GM18951 (cell line): ENCODE measurements at regions not wholly inside any gene's neighbourhood (a gene's known extent, or its start where the extent isn't known, plus 50 kb on each side); places are given as distances from the start of the nearest gene placed in this dataset.

Experiments
- POLR2A ChIP-seq: IDR thresholded peaks from 4 replicates; pipeline ENCODE4 v1.6.1; 2011; ENCODE audit warnings: mild to moderate bottlenecking; ENCODE audit not compliant: insufficient read length, insufficient read depth; ENCODE audit errors: extremely low read depth
- in situ Hi-C: fragments of 300-500 bp; cut with MboI; formaldehyde crosslinking; loops from one replicate; pipeline ENCODE4 v1.12.0; 2022; ENCODE audit warnings: low sequenced_read_pairs, mixed read lengths, inconsistent platforms; ENCODE audit not compliant: unreplicated experiment

DNA sequence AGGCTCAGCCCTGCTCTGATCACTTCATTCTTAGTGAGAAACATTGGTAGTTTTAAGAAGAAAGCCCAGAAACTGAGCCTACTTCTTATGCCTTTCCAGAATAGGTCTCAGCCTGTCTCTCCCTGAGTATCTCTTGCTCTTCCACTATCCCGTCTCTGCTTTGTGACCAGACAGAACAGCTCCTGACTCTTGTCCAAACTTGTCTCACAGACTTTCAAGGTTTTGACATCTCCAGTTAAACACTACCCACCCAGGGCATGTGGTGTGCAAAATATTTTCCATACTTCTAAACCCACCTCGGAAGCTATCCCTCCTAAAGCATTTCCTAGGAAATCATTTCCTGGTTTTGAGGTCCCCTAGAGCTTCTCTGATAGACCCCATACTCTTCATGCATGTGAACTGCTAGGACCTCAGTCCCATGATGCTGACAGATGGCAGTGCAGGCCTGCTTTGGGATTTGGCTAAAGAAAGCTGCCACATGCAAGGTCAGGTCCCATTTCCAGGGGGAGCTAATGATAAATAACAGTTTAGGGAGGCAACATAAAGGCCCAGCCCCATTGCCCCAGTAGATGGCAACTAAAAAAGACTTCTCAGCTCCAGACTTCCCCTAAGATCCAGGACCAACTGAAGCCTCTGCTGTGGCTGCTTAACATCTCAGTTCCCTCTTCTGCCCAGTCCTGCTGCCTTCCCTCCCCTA lies 211.5 kb downstream of the MED10 start:
- in situ Hi-C loops, result no loop called here
- no peak for TF ChIP-seq POLR2A

DNA sequence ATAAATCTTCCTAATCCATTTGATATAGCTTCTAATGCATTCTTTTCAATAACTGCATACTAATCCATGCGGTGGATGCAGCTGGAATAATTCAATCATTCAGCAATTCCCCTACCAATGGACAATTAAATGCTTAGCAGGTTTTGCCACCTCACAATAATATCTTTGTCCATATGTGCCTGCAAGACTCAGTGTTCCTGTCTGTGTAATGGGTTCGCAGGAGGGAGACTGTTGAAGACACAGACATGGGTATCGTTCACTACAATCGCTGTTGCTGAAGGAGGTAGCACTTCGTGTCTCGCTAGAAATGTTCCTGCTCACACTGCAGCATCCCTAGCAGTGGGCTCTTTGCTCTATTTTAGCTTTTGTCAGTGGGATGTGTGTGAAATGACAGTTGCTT lies 214.4 kb downstream of the MED10 start:
- in situ Hi-C loops, result no loop called here
- TF ChIP-seq POLR2A, result no peak

DNA sequence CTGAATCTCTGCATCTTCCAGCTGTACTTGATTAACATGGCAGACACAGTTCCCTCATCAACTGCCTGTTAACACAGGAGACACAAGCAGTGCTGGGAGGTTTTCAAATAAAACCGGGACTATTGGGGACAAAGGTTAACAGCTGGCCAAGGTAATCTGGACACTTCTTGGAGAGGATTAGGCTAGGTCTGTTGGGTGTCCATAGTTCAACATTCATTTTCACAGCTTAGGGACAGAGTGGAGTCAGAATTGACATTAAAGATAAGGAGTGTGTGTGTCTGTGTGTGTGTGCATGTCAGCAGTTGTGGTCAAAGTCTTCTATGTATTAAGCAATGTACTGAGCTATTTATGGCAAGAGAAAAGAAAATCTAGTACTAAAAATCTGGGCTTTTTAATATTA lies 216.2 kb downstream of the MED10 start:
- in situ Hi-C loops, result no loop called here
- no peak for TF ChIP-seq POLR2A

DNA sequence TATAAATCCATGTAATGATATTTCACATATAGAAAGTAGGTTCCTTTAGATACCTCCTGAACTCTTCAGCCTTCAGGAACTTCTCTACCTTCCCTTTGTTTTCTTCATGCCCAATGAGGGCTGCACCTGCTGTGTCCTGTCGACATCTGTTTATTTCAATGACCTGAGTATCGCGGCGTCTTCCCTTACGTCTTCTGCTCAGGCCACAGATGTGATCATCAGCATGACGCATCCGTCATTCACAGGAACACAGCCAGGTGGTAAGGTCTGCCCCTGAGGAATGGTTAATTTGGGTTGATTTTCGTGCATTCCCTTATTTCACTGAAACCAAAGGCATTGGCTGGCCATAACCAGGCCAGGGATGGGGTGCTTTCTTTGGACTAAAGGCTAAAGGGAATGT lies 217.1 kb downstream of the MED10 start:
- in situ Hi-C loops, result no loop called here
- no peak for TF ChIP-seq POLR2A

DNA sequence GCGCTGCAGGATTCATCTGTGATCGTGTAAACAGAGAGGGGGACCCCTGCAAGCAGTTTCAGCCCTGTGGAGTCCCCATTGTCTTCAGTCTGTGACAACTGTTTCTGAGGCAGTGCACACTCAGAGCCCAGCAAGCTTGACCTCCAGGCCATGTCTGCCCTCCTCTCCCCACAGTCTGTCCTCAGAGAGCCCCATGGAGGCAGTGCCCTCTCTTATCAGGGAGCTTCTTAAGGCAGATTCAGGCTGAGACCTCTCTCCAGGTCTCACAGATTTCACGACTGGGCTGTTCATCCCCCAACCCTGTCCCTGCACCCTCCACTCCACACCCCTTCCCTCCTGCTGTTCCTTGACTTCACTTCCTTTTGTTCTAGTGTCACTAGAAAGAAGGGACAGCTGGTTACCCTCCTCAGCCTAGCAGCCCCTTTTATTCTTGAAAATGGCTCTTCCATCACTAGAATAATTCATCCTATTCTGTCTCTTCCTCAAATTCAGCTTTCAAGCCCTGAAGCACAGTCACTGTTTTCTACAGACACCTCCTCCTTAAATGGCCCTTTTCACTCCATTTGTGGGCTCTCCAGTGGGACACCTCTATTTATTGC lies 218.4 kb downstream of the MED10 start:
- TF ChIP-seq POLR2A, result no peak
- in situ Hi-C loops, result no loop called here

DNA sequence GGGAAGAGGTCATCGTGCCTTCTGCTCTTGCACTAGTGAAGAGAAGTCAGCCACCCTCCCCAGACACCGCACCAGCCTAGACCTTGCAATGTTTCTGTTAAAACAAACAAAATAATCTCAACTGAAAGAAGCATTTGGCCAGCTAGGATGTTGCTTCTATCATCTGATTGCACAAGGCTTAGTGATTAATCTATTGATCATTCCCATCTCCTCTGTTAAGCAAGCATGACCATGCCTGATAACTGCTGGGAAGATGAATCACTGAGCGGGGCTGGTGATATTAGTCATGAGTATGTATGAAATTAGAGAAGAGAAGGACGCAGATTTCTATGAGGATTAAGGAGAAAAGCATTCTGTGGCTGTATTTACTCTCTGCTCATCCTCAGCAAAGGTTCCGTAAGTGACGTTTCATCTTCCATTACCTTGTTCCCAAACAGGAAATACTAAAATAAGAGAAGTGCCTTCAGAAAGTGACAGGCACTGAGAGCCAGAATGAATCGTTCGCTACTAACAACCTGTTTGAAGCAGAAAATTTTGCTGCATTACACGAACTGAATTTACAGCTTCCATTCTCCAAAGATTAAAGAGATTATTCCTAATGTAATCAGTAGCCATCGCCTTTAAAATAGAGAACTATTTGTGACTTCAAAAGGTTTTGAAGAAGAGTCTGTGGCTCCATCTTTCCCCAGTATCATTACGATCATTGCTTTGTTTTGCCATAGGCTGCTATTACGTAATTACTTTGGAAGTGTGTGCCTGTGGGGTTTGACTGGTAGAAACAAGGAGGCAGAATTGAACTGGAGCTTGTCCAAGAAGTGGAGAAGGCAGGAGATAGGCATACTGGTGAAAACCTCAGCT lies 219.1 kb downstream of the MED10 start:
- no peak for TF ChIP-seq POLR2A
- in situ Hi-C loops, result no loop called here

DNA sequence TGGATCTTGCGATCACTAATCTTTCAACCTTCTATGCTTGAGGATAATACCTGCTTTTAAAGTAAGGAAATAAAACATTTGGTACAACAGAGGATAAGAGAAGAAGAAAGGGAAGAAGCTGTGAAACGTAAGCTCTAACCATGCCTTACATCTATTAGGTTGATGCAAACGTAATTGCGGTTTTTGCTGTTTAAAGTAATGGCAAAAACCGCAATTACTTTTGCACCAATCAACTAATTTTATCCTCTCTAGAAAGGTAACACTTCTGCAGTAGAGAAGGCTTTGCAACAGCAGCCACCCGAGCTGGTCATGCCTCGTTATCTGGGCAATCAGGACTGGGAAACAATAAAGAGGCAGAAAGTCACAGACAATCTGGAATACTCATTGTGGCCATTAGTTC lies 224.1 kb downstream of the MED10 start:
- no peak for TF ChIP-seq POLR2A
- in situ Hi-C loops, result no loop called here

DNA sequence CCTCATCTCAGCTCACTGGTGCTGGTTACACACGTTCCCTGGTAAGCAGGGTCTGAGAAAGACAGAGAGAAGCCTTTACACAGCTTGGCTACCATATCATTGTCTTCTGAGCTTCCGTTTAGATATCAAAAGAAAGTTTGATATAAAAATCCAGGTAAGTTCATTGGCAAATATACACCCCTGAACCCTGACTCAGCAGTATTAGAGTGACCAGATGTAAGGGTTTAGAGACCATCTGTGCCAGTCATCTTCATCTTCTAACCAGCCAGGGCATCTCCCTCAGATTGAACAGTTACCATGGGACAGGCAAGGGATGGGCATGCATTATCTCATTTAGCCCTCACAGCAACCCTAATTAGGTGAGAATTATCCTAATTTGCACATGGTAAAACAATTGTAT lies 232.1 kb downstream of the MED10 start:
- no peak for TF ChIP-seq POLR2A
- in situ Hi-C loops, result no loop called here

DNA sequence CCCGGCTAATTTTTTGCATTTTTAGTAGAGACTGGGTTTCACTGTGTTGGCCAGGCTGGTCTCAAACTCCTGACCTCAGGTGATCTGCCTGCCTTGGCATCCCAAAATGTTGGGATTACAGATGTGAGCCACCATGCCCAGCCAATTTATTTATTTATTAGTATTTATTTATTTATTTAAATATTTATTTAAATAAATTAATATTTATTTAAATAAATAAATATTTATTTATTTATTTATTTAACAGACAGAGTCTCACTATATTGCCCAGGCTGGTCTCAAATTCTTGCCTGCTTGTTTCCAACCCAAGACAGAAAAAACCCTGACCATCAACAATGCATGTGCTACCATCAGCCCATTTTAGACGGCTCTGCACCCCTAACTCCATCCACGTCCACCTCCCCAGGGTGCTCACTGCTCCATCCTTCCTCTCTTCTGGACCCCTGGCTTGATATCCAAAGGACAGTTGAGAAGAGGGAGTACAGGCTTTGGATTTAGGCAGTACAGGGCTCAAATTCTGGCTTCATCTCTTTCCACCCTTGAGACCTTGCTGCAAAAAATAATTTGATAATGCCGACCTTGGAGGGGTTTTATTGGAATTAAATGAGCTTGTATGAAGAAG lies 232.6 kb downstream of the MED10 start:
- in situ Hi-C loops, result no loop called here
- no peak for TF ChIP-seq POLR2A

DNA sequence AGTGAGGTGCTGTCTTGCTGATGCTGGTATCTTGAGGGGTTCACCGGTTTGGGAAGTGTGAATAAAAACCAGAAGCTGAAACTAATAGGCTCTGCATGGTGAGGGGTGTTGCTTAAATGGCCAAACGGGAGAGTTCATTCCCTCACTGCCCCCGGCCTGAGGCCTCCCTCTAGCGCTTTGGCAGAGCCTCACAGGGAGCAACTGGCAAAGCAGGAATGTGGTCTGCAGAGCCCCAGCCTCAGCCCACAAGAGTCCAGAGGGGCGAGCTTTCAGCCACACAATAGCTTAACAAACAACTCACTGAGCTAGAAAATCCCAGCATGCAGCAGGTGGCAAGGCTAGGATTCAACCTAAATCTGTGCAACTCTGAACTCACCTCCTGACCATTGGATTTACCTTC lies 234.8 kb downstream of the MED10 start:
- no peak for TF ChIP-seq POLR2A
- in situ Hi-C loops, result no loop called here

DNA sequence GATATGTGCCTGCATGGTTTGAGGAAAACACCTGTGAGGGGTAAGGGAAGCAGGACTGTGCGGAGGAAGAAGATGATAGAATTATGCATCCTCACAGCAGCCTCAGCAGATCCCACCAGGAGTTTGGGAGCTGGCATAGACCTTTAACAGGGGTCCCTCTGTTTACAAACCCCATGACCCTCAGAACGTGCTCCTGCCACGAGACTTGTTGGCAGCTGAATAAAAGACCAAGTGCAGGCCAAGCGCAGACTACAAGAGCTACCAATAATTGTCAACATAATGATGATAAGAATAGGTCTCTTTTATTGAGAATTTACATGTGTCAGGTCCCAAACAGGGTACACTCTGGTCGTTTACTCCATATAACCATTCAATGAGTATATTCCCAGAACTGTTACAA lies 236.0 kb downstream of the MED10 start:
- no peak for TF ChIP-seq POLR2A
- in situ Hi-C loops, result no loop called here

DNA sequence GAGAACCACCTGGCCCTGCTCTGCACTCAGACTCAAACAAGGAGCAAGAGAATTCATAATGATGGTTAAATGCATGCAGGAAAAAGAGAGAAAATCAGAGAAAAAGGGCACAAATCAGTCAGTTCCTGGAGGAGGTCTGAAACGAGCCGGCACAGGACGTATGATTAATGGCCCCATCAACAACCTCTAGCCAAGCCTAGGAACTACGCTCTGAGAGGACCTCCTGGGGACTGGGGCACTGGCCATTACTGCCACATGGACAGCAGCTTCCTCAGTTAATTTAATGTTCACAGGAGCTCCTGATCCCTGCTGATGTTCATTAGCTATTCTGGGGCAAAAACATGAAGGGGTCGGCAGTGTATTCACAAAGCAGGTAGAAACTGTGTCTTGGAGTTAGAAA lies 238.1 kb downstream of the MED10 start:
- TF ChIP-seq POLR2A, result no peak
- in situ Hi-C loops, result no loop called here

DNA sequence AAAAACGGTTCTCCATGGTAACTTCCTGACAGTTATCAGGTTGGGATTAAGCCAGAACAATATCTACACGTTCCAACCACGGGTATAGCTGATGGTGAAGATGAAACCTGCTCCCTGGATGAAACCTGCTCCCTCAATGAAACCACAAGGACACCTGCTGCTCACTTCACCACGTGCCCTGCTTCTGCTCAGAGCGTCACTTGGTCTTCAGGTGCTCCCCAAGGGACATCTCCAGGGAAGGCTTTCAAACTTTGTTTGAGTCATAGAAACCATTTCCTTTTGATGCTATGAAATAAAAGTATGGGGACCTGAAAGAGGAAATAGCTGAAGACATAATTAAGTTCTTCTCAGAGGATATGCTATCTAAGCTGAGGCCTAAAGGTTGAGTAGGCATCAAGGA lies 242.4 kb downstream of the MED10 start:
- in situ Hi-C loops, result no loop called here
- no peak for TF ChIP-seq POLR2A
